ENCODE measurements at regions not wholly inside any gene's neighbourhood (a gene's known extent, or its start where the extent isn't known, plus 50 kb on each side); places are given as distances from the start of the nearest gene placed in this dataset.

- TF ChIP-seq, protein P1, sequence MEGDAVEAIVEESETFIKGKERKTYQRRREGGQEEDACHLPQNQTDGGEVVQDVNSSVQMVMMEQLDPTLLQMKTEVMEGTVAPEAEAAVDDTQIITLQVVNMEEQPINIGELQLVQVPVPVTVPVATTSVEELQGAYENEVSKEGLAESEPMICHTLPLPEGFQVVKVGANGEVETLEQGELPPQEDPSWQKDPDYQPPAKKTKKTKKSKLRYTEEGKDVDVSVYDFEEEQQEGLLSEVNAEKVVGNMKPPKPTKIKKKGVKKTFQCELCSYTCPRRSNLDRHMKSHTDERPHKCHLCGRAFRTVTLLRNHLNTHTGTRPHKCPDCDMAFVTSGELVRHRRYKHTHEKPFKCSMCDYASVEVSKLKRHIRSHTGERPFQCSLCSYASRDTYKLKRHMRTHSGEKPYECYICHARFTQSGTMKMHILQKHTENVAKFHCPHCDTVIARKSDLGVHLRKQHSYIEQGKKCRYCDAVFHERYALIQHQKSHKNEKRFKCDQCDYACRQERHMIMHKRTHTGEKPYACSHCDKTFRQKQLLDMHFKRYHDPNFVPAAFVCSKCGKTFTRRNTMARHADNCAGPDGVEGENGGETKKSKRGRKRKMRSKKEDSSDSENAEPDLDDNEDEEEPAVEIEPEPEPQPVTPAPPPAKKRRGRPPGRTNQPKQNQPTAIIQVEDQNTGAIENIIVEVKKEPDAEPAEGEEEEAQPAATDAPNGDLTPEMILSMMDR (IDR thresholded peaks at IDR 0.05) = no peak
- no peak for TF ChIP-seq CREB1 (CRISPR knock-in tag; IDR thresholded peaks at IDR 0.05)
- TF ChIP-seq AFF4 (CRISPR knock-in tag; IDR thresholded peaks at IDR 0.05; ENCODE audit: borderline replicate concordance) = no peak
- no peak for TF ChIP-seq NR2C2 (CRISPR knock-in tag; IDR thresholded peaks at IDR 0.05)
- TF ChIP-seq NR3C1 (CRISPR knock-in tag; conservative IDR thresholded peaks at IDR 0.05; ENCODE audit: low read depth) = no peak
- TF ChIP-seq KAT7 (CRISPR knock-in tag; IDR thresholded peaks at IDR 0.05; ENCODE audit: borderline replicate concordance) = no peak
- TF ChIP-seq, protein P2, sequence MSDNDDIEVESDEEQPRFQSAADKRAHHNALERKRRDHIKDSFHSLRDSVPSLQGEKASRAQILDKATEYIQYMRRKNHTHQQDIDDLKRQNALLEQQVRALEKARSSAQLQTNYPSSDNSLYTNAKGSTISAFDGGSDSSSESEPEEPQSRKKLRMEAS (CRISPR knock-in tag; IDR thresholded peaks at IDR 0.05) = no peak
- TF ChIP-seq ELF4 (CRISPR knock-in tag; IDR thresholded peaks at IDR 0.05; ENCODE audit: low read depth) = no peak
- no peak for TF ChIP-seq NR1H2 (CRISPR knock-in tag; IDR thresholded peaks at IDR 0.05)
- TF ChIP-seq ZNF396 (CRISPR knock-in tag; IDR thresholded peaks at IDR 0.05; ENCODE audit: borderline replicate concordance) = no peak
- no peak for TF ChIP-seq ESRRA (CRISPR knock-in tag; IDR thresholded peaks at IDR 0.05; ENCODE audit: borderline replicate concordance)
These were observed 105.5 kb downstream of the IRS2 start for GRCh38 chr13:109680930-109681329.
